Stimulated activated CD4-positive, alpha-beta T cell treated with anti-CD3 and anti-CD28 coated beads, Interleukin-1b, Interleukin-23, amount 100 ng/mL, for 4 hours (primary cell): ENCODE measurements at regions not wholly inside any gene's neighbourhood (a gene's known extent, or its start where the extent isn't known, plus 50 kb on each side); places are given as distances from the start of the nearest gene placed in this dataset.
"Not testable (repeated sequence)": the region's sequence is repeated elsewhere in the genome, so short reads cannot be mapped to it uniquely, and the experiment has no call there.

Experiments used
- DNase-seq, 2 donors: peaks; one replicate each; pipeline ENCODE4 v3.0.0-alpha.2; 2020; ENCODE audit warnings: low read depth in 2 of 2

GRCh38 chr4:28469387-28469786 is 1608.7 kb downstream of the STIM2 start:
- no peak for DNase-seq

- no peak for DNase-seq
Observed at GRCh38 chr4:28469886-28470285, 1609.2 kb downstream of the STIM2 start.

DNA sequence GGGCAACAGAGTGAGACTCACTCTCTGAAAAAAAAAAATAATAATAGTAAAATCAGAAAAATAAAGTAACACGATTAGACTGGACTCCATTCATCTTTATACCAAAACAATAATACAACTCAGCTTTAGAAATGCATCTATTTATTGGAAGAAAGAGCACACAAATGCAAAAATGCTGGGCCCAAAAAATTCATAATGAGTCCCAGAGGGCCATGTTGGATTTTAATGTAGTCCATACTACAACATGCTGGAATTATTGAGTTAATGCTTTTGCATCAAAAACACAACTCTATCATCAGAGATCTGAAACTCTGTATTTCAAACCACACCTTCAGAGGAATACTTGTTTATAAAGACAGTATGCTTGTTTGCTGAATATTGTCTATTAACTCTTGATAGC is 1614.7 kb downstream of the STIM2 start:
- DNase-seq = no peak

- DNase-seq = no peak
Observed at GRCh38 chr4:28479666-28480065, 1619.0 kb downstream of the STIM2 start.

GRCh38 chr4:28481565-28481964 is 1620.9 kb downstream of the STIM2 start:
- no peak for DNase-seq

DNA sequence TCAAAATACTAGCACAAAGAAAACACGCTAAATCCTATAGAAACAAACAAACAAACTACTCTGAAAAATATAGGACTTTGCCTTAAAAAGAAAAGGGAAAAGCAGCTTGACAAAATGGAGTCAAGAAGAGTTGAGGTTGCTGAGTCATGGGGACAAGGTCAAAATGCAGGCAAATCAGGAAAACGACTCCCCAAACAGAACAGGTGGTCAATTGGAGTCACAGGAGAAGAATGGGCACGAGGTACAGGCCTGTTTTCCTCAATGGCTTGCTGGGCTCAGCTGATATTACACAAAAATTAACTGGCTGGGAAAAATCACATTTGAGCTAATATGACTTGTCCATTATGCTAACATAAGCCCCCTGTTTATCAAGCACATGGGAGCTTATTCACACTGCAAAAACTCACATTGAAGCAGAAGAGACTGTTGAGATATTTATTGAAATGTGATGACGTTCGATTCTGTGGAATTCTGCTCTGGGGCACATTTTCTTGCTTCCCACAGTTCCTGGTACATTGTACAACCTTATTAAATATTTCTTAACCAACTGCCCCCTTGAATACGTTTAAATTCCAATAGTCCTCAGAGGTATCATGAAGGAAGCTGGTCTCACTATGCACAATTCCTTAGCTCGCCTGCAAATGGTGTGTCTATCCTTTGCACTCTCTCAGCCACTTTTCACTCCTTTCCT is 1622.1 kb downstream of the STIM2 start:
- DNase-seq = no peak

- DNase-seq = no peak
Observed at GRCh38 chr4:28488021-28488420, 1627.4 kb downstream of the STIM2 start.

GRCh38 chr4:28490669-28491068 is 1630.0 kb downstream of the STIM2 start:
- no peak for DNase-seq

- DNase-seq = no peak
Observed at GRCh38 chr4:28505064-28505463, 1644.4 kb downstream of the STIM2 start.

- DNase-seq = no peak
Observed at GRCh38 chr4:28508636-28509035, 1648.0 kb downstream of the STIM2 start.

DNA sequence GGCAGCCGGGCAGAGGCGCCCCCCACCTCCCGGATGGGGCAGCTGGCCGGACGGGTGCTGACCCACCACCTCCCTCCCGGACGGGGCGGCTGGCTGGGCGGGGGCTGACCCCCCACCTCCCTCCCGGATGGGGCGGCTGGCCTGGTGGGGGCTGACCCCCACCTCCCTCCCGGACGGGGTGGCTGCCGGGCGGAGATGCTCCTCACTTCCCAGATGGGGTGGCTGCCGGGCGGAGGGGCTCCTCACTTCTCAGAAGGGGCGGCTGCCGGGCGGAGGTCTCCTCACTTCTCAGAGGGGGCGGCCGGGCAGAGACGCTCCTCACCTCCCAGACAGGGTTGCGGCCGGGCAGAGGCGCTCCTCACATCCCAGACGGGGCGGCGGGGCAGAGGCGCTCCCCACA is 1654.1 kb downstream of the STIM2 start:
- not testable (repeated sequence) for DNase-seq

- DNase-seq = no peak
Observed at GRCh38 chr4:28518561-28519165, 1658.0 kb downstream of the STIM2 start.

DNA sequence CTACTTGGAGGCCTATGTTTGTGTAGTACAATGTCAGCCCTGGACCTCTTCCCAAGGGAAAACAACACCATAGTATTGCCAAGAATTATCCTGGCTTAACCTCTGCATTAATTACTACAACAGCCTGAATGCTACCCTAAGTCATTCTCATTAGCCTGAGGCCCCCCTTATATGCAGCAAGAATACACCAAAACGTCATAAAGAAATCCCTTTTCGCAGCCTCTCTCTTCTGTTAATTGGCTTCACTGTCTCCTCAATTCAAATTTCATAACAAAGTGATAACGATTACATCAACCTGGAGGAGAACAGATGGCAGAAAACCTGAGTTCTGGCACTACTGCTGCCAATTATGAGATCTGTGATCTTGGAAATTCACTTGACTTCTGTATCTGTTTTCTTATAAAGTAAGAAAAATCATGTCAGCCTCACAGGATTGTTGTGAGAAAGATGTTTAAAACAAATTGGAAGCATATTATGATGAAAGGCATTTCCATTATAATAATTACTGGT is 1663.1 kb downstream of the STIM2 start:
- DNase-seq = no peak

DNA sequence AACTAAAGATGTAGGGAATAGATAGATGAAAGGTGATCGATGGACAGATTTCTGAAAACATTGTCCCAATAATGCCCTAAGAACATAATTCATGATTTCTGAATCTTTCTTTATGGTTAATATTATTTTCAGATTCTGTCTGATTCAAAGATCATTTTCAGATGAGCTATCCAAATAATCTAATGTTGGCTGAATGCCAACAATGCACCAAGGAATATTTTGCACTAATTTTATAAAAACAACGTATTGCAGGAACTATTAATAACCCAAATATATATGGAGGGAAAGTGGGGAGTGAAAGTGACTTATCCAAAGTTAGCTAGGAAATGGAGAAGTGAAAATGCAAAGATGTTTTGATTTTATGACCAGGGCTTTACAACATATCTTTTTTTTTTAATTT is 1675.5 kb downstream of the STIM2 start:
- no peak for DNase-seq

DNA sequence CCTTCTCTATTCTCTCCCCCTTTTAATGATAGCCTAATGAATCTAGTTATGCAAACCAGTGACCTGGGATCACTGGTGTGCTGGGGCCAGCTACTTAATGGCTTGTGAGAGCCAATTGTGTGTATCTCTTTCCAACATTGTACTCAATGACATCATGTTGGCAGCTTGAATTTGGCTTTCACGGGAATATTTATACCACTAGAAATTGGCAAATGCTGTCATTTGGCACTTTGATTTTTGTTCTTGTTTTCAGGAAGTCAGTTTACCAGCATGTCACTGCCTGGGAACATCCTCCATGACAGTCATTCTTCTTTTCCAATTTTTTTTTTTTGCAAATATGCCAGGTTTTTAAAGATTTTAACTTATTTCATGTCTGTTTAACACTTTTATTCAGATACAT is 1685.3 kb downstream of the STIM2 start:
- no peak for DNase-seq

GRCh38 chr4:28548136-28548535 is 1687.5 kb downstream of the STIM2 start:
- DNase-seq = no peak

DNA sequence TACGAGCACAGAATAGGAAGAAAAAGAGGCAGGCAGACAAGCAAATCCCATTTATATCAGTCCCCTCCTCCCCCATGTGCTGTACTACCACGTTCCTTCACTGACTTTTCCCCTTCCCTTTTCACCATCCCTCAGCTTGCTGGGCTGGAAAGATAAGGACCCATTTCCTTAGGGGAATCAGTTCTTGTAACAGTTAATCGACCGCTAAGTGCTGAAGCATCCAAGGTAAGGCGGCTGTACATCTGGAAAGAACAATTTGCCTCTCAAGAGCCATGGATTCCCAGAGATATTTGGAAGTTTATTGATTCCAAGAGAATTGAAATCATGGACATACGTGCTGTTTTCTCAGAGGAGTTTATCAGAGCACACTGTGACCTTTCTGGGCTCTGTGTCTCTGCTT is 1688.0 kb downstream of the STIM2 start:
- DNase-seq = no peak

DNA sequence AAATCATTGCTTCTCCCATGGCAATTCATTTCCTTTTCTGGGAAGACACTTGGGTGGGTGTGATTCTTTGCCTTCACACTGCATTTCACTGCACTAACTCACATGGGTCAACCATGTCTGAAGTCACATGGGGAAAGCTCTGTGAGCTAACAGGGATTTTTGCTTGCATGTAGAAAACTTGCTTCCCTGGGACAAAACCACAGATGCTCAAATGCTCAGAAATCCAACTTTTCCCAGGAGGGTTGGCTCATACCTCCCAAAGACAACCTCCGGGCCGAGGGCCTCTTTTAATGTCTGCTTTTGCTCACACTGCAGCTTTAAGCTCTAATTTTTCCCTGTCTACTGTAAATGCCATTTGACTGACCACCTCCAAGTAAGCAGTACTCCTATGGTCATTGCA is 1695.2 kb downstream of the STIM2 start:
- DNase-seq = no peak

GRCh38 chr4:28557755-28558154 is 1697.1 kb downstream of the STIM2 start:
- DNase-seq = no peak

- no peak for DNase-seq
Observed at GRCh38 chr4:28558895-28559294, 1698.3 kb downstream of the STIM2 start.

DNA sequence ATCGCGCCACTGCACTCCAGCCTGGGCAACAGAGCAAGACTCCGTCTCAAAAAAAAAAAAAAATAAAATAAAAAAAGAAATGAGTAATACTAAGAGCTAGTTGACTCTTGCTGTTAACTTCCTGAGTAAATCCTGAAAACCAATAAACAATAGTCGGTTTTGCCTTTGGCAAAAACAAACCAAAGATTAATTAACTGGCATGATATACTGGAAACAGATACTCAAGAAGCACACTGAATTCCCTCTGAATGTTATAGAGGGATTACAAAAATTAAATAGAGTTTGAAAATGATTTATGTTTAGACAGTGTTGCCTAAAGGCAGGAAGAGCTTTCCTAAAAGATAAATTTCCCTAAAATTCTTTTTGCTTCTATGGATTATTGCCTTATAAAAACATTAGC is 1702.3 kb downstream of the STIM2 start:
- no peak for DNase-seq

GRCh38 chr4:28565396-28565795 is 1704.8 kb downstream of the STIM2 start:
- no peak for DNase-seq

DNA sequence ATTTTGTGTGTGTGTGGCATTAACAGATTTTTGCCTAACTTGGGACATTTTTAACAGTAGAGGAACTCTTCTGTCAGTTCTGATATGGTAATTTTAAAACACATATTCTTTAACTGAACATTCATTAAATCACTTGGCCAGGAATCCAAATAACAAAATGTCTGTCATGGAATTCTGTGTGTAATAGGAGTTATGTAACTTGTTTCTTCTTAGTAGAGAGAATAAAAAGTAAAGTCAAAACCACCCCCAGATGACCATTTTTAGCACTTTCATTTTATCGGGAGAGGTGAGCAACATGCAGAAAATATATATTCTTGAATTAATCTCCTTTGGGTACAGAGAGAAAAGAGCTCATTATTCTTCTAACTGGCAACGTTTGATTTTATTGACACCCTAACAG is 1740.3 kb downstream of the STIM2 start:
- DNase-seq = no peak

GRCh38 chr4:28621591-28621990 is 1761.0 kb downstream of the STIM2 start:
- DNase-seq = no peak
